ENCODE measurements at regions not wholly inside any gene's neighbourhood (a gene's known extent, or its start where the extent isn't known, plus 50 kb on each side); places are given as distances from the start of the nearest gene placed in this dataset.
"Not testable (repeated sequence)": the region's sequence is repeated elsewhere in the genome, so short reads cannot be mapped to it uniquely, and the experiment has no call there.

GRCh38 chr6:125380474-125380873 is 78.7 kb upstream of the HDDC2 start:
- Mint-ChIP-seq H3K36me3 (no peaks in the 10 kb centered on the region), H3K27me3 (ENCODE audit: low read depth in 3 of 3) (peaks cover 10 to 21% (median 15%) of the 10 kb centered on the region in 3 donors), H3K4me3 (no peak overlapping the region), H3K4me1 (peaks cover 10% of the 10 kb centered on the region), H3K27ac (no peak overlapping the region), H3K9me3 (peaks cover 0 to 1% (median 0%) of the 10 kb centered on the region in 7 donors)
- H3K9me3 ChIP-seq (replicated peaks in 1 of 2; ENCODE audit: control insufficient read depth in 1 of 2, insufficient read depth in 1 of 2, low read length in 2 of 2): no peaks in the 10 kb centered on the region
- H3K4me1 ChIP-seq (ENCODE audit: control insufficient read depth in 1 of 2, insufficient read depth in 2 of 2, low read length in 2 of 2): peaks cover 0 to 4% of the 10 kb centered on the region in 2 donors
- H3K79me2 ChIP-seq (ENCODE audit: insufficient read depth, low read length): no peaks in the 10 kb centered on the region
- H3K36me3 ChIP-seq (replicated peaks in 1 of 2; ENCODE audit: control insufficient read depth in 1 of 2, insufficient read depth in 2 of 2, low read length in 2 of 2): no peaks in the 10 kb centered on the region
- no peak overlapping the region for H2AFZ ChIP-seq (ENCODE audit: insufficient read depth, low read depth, low read length, poor library complexity, severe bottlenecking)
- no peak overlapping the region for H3K27ac ChIP-seq (ENCODE audit: low read depth in 1 of 2, low read length in 2 of 2)
- no peak overlapping the region for H3K4me3 ChIP-seq (replicated peaks in 1 of 3; ENCODE audit: low read depth in 2 of 3, low read length in 3 of 3)
- no peak for DNase-seq
- intact Hi-C loops (cut with micrococcal nuclease): no loop called here
- no peak overlapping the region for H3K9ac ChIP-seq (ENCODE audit: insufficient read depth, low read length, poor library complexity, severe bottlenecking)
- TF ChIP-seq CTCF (IDR thresholded peaks at IDR 0.05): no peak
- WGBS (ENCODE audit: insufficient coverage): 94% methylated on average over 2 of the region's 5 CpGs
- no peak overlapping the region for H3K4me2 ChIP-seq (replicated peaks; ENCODE audit: extremely low read depth, low read length, poor library complexity, severe bottlenecking)
- H3K27me3 ChIP-seq (ENCODE audit: control insufficient read depth in 2 of 2, insufficient read depth in 2 of 2, low read length in 2 of 2): peaks cover 4 to 8% of the 10 kb centered on the region in 2 donors
- no peaks in the 10 kb centered on the region for H4K20me1 ChIP-seq (ENCODE audit: insufficient read depth, low read length)

GRCh38 chr6:125386337-125386736 is 84.6 kb upstream of the HDDC2 start:
- H3K9ac ChIP-seq (ENCODE audit: insufficient read depth, low read length, poor library complexity, severe bottlenecking); H3K9me3 ChIP-seq (replicated peaks in 1 of 2; ENCODE audit: control insufficient read depth in 1 of 2, insufficient read depth in 1 of 2, low read length in 2 of 2); H3K36me3 Mint-ChIP-seq; H3K9me3 Mint-ChIP-seq; H3K4me3 ChIP-seq (replicated peaks in 1 of 3; ENCODE audit: low read depth in 2 of 3, low read length in 3 of 3); H3K4me1 ChIP-seq (ENCODE audit: control insufficient read depth in 1 of 2, insufficient read depth in 2 of 2, low read length in 2 of 2); DNase-seq; intact Hi-C loops (cut with micrococcal nuclease); H3K4me1 Mint-ChIP-seq; H2AFZ ChIP-seq (ENCODE audit: insufficient read depth, low read depth, low read length, poor library complexity, severe bottlenecking); H3K27ac Mint-ChIP-seq; H3K79me2 ChIP-seq (ENCODE audit: insufficient read depth, low read length); H3K36me3 ChIP-seq (replicated peaks in 1 of 2; ENCODE audit: control insufficient read depth in 1 of 2, insufficient read depth in 2 of 2, low read length in 2 of 2); H3K4me2 ChIP-seq (replicated peaks; ENCODE audit: extremely low read depth, low read length, poor library complexity, severe bottlenecking); H3K27me3 ChIP-seq (ENCODE audit: control insufficient read depth in 2 of 2, insufficient read depth in 2 of 2, low read length in 2 of 2); H4K20me1 ChIP-seq (ENCODE audit: insufficient read depth, low read length); H3K4me3 Mint-ChIP-seq; H3K27ac ChIP-seq (ENCODE audit: low read depth in 1 of 2, low read length in 2 of 2): not testable (repeated sequence)
- WGBS (ENCODE audit: insufficient coverage): no CpG with 5 or more reads among the region's 1 CpG
- H3K27me3 Mint-ChIP-seq (ENCODE audit: low read depth in 3 of 3): peaks cover 9 to 15% (median 11%) of the 10 kb centered on the region in 3 donors
